ENCODE measurements at regions not wholly inside any gene's neighbourhood (a gene's known extent, or its start where the extent isn't known, plus 50 kb on each side); places are given as distances from the start of the nearest gene placed in this dataset.

DNA sequence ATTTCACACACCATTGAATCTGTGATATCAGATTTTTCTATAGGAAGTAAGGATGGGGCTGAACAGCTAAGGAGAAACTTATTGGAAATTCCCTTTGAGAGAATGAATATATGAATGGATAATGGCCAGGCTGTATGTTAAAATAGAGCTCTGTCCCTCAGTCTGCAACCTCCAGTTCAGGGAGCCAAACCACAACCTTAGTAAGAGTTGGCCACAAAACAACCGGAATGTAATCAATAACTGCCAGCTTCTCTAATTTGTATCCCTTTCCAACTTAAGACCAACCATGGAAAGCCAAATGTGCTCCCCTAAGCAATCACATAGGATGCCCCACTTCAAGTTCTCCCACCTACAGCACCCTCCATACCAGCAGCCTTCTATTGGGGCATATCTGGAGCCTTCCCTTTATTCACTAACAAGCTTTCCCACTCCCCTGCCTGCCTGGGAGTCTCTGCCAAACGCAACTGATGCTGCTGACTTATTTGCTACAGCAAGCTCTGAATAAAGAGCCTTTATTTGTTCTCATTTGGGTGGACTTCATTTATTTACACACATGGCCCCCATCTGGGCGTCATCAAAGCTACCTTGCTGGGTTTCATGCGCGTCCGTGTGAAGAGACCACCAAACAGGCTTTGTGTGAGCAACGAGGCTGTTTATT is 75.4 kb upstream of the LARS2 start:
- Histone ChIP-seq H3K4me2 (replicated peaks; ENCODE audit: low read depth, low read length, poor library complexity, severe bottlenecking) (no peak overlapping the region), H4K20me1 (ENCODE audit: control insufficient read depth, insufficient read depth, low read length, poor library complexity, severe bottlenecking) (no peaks in the 10 kb centered on the region), H3K9ac (ENCODE audit: low read length) (no peak overlapping the region), H3K9me3 (ENCODE audit: control extremely low read depth in 1 of 3, control insufficient read depth in 2 of 3, insufficient read depth in 1 of 3, low read length in 2 of 3) (no peaks in the 10 kb centered on the region), H3K27ac (ENCODE audit: low read length in 2 of 2) (no peak overlapping the region), H3K4me1 (ENCODE audit: control insufficient read depth in 2 of 2, insufficient read depth in 2 of 2, low read length in 2 of 2) (no peaks in the 10 kb centered on the region), H2AFZ (ENCODE audit: insufficient read depth, low read depth, low read length, poor library complexity, severe bottlenecking) (no peak overlapping the region), H3K27me3 (replicated peaks in 1 of 4; ENCODE audit: control extremely low read depth in 1 of 4, control insufficient read depth in 3 of 4, insufficient read depth in 4 of 4, low read length in 3 of 4) (peaks cover 0 to 5% (median 1%) of the 10 kb centered on the region in 4 experiments), H3K4me3 (ENCODE audit: control extremely low read depth in 1 of 5, extremely low read depth in 1 of 5, insufficient read depth in 1 of 5, low read depth in 2 of 5, low read length in 4 of 5) (no peak overlapping the region), H3K36me3 (replicated peaks in 1 of 2; ENCODE audit: control extremely low read depth in 1 of 2, control insufficient read depth in 1 of 2, extremely low read depth in 1 of 2, insufficient read depth in 2 of 2, low read length in 1 of 2) (no peaks in the 10 kb centered on the region), H3K79me2 (ENCODE audit: control insufficient read depth, insufficient read depth, low read length) (no peaks in the 10 kb centered on the region)
- no peak for ATAC-seq (ENCODE audit: low read depth)
- Mint-ChIP-seq H3K4me3 (no peak overlapping the region), H3K9me3 (ENCODE audit: insufficient read depth) (no peaks in the 10 kb centered on the region), H3K27ac (no peak overlapping the region), H3K27me3 (peaks cover 29% of the 10 kb centered on the region), H3K4me1 (no peaks in the 10 kb centered on the region)
- TF ChIP-seq, protein P1, sequence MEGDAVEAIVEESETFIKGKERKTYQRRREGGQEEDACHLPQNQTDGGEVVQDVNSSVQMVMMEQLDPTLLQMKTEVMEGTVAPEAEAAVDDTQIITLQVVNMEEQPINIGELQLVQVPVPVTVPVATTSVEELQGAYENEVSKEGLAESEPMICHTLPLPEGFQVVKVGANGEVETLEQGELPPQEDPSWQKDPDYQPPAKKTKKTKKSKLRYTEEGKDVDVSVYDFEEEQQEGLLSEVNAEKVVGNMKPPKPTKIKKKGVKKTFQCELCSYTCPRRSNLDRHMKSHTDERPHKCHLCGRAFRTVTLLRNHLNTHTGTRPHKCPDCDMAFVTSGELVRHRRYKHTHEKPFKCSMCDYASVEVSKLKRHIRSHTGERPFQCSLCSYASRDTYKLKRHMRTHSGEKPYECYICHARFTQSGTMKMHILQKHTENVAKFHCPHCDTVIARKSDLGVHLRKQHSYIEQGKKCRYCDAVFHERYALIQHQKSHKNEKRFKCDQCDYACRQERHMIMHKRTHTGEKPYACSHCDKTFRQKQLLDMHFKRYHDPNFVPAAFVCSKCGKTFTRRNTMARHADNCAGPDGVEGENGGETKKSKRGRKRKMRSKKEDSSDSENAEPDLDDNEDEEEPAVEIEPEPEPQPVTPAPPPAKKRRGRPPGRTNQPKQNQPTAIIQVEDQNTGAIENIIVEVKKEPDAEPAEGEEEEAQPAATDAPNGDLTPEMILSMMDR (IDR thresholded peaks at IDR 0.05): no peak
- no peak for TF ChIP-seq EZH2 (IDR thresholded peaks at IDR 0.05; ENCODE audit: borderline replicate concordance, insufficient read depth, low read depth, low read length, poor library complexity, severe bottlenecking)
- ChIA-PET POLR2A (no interaction called here), CTCF (no interaction called here)
- intact Hi-C loops (cut with micrococcal nuclease): no loop called here
- 86% methylated on average over 7 of the region's 7 CpGs for WGBS (ENCODE audit: insufficient coverage)
- DNase-seq: no peak

DNA sequence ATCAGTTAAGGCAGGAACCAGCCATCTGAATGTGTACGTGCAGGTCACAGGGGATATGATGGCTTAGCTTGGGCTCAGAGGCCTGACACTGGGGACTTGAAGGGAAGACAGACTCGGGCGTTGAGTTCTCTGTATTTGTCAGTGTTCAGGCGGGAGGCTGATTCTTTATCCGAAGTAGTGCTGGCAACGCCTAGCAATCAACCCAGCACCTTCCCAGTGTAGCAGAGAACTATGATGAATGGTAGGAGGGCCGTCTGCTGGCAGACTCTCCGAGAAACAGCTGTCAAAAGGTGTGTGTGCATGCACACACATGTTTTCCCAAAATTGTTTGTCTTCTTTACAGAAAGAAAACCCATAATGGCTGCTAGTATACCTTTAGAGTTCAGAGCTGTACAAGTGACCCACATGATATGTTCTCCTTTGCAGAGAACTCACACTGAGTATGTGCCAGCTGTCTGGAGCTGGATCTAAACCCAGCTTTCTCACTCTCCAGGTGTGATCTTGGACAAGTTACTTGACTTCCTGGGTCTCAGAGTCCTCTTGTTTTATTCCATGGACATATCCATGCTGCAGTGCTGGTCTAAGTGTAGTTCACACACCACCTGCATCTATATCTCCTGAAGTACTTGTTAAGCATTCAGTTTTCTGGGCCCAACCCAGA is 74.5 kb upstream of the LARS2 start:
- Histone ChIP-seq H3K9me3 (ENCODE audit: control extremely low read depth in 1 of 3, control insufficient read depth in 2 of 3, insufficient read depth in 1 of 3, low read length in 2 of 3) (no peaks in the 10 kb centered on the region), H3K36me3 (replicated peaks in 1 of 2; ENCODE audit: control extremely low read depth in 1 of 2, control insufficient read depth in 1 of 2, extremely low read depth in 1 of 2, insufficient read depth in 2 of 2, low read length in 1 of 2) (no peaks in the 10 kb centered on the region), H3K9ac (ENCODE audit: low read length) (no peak overlapping the region), H3K79me2 (ENCODE audit: control insufficient read depth, insufficient read depth, low read length) (no peaks in the 10 kb centered on the region), H3K27me3 (replicated peaks in 1 of 4; ENCODE audit: control extremely low read depth in 1 of 4, control insufficient read depth in 3 of 4, insufficient read depth in 4 of 4, low read length in 3 of 4) (peaks cover 0 to 5% (median 1%) of the 10 kb centered on the region in 4 experiments), H4K20me1 (ENCODE audit: control insufficient read depth, insufficient read depth, low read length, poor library complexity, severe bottlenecking) (no peaks in the 10 kb centered on the region), H3K4me2 (replicated peaks; ENCODE audit: low read depth, low read length, poor library complexity, severe bottlenecking) (no peak overlapping the region), H3K4me3 (ENCODE audit: control extremely low read depth in 1 of 5, extremely low read depth in 1 of 5, insufficient read depth in 1 of 5, low read depth in 2 of 5, low read length in 4 of 5) (no peak overlapping the region), H3K27ac (ENCODE audit: low read length in 2 of 2) (no peak overlapping the region), H3K4me1 (ENCODE audit: control insufficient read depth in 2 of 2, insufficient read depth in 2 of 2, low read length in 2 of 2) (no peaks in the 10 kb centered on the region), H2AFZ (ENCODE audit: insufficient read depth, low read depth, low read length, poor library complexity, severe bottlenecking) (no peak overlapping the region)
- intact Hi-C loops (cut with micrococcal nuclease): no loop called here
- ATAC-seq (ENCODE audit: low read depth): no peak
- POLR2A ChIA-PET: no interaction called here
- no peak overlapping the region for H3K27ac Mint-ChIP-seq
- TF ChIP-seq, protein P1 (IDR thresholded peaks at IDR 0.05): no peak
- TF ChIP-seq EZH2 (IDR thresholded peaks at IDR 0.05; ENCODE audit: borderline replicate concordance, insufficient read depth, low read depth, low read length, poor library complexity, severe bottlenecking): no peak
- no peaks in the 10 kb centered on the region for H3K4me1 Mint-ChIP-seq
- no peaks in the 10 kb centered on the region for H3K9me3 Mint-ChIP-seq (ENCODE audit: insufficient read depth)
- 78% methylated on average over 5 of the region's 8 CpGs for WGBS (ENCODE audit: insufficient coverage)
- CTCF ChIA-PET: no interaction called here
- H3K27me3 Mint-ChIP-seq: peaks cover 29% of the 10 kb centered on the region
- no peak for DNase-seq
- no peak overlapping the region for H3K4me3 Mint-ChIP-seq

All from B cell (primary cell).